NCI-H1694 treated with DMSO at 0.1 percent for 48 hours (cell line): ENCODE measurements at regions not wholly inside any gene's neighbourhood (a gene's known extent, or its start where the extent isn't known, plus 50 kb on each side); places are given as distances from the start of the nearest gene placed in this dataset.
"Not testable (repeated sequence)": the region's sequence is repeated elsewhere in the genome, so short reads cannot be mapped to it uniquely, and the experiment has no call there.

Experiments used
- DNase-seq: peaks from one replicate; lab custom pipeline; 2025; lab: John Stamatoyannopoulos, UW

DNA sequence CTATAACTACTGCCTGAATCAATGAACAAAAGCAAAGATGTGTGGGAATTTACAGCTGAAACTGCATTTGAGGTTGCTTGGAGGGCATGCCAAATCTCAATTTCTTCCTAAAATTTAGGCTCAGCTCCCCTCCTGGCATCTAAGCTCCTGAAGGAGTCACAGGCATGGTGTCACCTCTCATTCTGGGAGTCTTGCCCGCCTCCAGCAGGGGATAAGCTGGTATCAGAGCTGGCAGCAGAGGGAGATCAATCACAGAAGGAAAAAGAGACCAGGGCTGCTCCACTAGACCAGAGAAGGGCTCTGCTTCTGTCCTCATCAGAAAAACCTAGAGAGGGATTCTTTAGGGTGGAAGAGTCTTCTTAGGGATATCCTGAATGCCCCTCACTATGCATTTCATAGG lies 150.4 kb upstream of the SLC6A11 start:
- no peak for DNase-seq

DNA sequence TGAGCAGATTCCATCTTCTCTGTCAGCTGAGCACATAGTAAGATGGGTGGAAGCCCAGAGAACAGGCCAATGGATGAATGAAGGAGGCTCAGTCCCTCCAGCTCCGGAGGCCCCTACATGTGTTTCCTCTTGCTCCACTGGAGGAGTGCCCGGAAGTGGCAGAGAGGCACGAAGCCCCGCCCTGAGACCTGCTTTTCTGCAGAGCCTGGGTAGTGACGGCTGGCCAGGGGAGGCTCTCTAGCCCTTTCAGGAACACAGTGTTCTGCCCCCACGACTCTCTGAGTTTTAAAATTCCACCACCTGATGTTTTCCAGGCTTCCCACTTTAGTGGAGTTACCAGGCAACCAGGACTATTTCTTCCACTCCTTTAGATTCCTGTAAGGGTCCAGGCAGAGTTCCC lies 149.4 kb upstream of the SLC6A11 start:
- DNase-seq, result no peak

DNA sequence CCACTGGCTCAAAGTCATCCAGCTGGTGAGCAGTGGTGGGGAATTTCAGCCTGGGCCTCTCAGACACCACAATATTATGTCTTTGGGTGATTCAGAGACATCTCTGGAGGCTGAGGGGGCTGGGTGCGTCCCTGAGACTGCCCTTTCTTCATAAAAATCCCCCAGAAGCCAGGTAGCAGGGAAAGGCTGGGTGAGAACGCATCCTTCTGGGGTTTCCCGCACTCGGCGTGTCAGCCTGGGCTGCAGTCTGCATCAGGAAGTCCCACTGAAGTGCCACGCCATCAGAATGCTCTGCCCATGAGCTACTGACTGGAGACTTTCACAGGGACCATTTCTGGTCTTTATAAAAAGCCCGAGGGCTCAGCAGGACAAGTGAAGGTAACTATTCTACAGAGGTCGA lies 148.8 kb upstream of the SLC6A11 start:
- no peak for DNase-seq

DNA sequence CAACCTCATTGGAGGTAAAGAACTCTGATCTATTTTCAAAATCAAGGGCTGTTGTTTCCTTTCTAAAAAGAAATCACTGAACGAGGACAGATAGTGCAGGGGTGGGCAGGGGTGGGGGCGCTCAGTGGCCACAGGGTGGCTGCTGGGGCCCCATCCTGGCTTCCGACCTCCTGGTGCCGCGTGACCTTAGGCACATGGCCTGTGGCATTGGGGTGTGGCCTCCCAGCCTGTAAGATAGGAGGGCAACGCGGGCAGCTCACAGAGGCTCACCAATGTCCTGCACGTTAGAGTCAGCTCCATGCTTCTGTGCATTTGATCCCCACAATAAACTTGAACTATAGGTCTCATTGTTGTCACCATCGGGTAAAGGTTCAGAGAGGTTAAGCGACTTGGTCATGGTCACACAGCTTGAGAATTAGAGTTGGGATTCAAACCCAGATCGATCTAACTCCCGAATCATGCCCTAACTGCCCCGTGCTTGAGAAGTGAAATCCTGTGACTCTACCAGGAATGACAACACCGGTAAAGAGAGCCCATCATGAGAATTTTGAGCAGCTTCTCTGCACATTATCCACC lies 148.0 kb upstream of the SLC6A11 start:
- no peak for DNase-seq

DNA sequence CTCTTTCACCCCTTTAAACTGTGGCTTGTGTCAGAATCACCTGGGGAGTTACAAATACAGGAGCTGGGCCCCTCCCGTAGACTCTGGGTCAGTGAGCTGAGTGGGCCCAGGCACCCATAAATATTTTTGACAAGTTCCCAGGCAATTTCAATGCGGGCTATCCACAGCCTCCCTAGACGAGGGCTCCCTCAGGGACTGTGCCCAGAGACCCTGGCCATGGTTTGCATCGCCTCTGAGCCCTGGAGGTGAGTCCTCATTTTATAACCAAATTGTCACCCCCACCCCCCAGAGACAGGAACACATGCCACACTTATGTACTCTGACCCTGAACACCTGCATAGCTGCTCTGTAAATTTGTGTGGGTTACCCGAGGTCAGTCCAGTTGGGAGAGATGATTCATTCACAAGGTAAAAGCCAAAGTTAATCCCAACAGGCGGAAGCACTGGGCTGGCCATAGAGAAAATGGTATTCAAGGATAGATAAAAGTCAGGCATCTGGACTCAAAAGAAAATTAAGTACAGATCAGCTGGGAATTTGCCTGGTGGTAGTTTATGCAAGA lies 146.5 kb upstream of the SLC6A11 start:
- no peak for DNase-seq

DNA sequence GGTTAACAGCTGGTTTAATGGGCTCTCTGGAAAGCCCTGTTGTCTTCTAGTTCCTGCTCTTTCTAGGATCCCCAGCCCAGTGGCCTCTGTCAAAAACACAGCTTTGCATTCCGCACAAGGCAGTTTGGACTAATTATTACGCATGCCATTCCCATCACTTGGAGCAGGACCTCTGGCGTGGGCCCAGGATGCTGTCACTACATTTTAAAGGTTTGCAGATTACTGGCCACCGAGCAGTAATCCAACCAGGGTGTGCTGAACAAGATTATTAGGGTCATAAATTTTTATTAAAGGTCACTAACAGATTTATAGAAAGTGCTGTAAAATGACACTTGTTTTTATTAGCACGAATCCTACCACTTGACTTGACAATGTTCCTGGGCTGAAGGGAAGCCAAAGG lies 143.6 kb upstream of the SLC6A11 start:
- DNase-seq, result no peak

DNA sequence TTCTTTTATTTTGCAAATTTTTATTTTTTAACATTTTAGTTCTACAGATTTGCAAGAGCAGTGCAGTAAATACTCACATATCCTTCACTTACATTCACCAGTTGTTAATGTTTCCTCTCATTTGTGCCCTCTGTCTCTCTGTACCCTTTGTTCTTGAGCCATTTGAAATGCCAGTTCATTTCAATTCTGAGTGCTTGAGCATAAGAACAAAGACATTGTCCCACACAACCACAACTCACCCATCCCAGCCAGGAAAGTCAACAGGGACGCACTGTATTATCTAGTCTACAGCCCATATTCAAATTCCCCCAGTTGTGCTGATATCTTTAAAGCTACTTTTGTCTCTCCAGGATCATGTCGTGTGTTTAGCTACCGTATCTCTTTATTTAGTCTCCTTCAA lies 141.4 kb upstream of the SLC6A11 start:
- no peak for DNase-seq

DNA sequence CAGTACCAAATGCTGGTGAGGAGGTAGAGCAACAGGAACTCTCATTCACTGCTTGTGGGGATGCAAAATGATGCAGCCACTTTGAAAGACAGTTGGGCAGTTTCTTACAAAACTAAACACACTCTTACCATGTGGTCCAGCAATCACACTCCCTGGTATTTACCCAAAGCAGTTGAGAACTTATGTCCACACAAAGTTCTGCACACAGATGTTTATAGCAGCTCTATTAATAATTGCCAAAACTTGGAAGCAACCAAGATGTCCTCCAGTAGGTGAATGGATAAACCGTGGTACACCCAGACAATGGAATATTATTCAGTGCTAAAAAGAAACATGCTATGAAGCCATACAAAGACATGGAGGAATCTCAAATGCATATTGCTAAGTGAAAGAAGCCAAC lies 139.1 kb upstream of the SLC6A11 start:
- no peak for DNase-seq

DNA sequence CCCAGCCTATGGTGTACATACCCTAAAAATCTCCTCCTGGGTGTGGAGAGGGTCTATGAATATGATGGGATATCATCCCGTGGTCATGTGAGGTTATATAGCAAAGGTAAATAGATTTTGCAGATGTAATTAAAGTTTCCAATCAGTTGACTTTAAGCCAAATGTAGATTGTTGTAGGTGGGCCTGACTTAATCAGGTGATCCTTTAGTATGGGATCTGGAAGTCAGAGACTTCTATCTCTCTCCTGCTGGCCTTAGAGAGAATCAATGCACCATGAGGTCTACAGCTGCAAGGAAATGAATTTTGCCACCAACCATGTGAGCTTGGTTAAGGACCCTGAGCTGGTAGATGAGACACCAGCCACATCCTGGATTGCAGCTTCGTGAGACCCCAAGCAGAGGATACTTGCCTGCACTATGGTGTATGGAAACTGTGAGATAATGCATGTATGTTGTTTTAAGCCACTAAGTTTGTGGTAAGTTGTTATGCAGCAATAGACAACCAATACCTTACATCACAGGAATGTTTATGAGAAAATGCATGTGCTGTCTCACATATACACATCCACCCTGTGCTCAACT lies 137.1 kb upstream of the SLC6A11 start:
- no peak for DNase-seq

DNA sequence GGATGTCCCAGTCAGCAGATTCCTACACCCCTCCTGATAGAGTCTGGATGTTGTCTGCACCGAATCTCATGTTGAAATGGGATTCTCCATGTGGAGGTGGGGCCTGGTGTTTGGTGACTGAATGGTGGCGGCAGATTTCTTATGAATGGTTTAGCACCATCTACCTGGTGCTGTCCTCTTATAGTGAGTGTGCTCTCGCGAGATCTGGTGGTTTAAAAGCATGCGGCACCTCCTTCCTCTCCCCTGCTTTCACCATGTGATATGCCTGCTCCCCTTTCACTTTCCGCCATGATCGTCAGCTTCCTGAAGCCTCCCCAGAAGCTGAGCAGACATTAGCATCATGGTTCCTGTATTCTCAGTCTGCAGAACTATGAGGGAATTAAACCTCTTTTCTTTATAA lies 135.2 kb upstream of the SLC6A11 start:
- DNase-seq, result no peak

DNA sequence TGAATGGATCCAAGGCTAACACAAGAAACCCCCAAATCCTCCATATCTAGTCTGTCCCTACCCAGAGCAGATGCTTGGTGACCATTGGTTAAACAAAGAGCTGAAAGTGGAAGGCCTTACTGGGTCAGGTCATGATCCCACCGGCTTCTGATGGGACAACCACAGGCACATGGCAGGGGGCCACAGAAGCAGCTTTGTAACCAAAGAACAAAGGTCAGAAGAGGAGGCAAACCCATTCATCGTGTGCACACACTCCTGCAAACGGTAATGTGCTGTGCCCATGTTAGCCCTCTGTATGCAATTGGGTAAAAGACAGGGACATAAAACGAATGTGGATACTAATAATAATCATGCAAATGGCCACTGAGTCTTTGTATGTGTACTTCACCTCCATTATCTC lies 133.3 kb upstream of the SLC6A11 start:
- no peak for DNase-seq

DNA sequence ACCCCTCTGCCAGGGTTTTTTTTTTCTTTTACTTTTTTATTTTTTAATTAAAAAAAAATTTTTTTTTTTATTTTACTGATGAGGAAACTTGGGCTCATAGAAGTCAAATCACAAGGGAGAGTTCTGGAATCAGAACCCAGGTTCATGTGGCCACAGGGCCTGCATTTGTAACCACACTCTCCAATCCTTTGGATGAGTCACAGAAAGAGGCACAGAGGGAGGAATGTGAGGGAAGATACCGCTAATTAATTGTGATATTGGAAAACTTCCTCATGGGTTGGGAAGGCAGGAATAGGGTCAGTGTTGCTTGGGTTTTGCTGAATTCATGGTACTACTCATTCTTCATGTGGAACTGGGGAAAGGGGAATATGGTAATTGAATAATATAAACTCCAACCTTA lies 132.9 kb upstream of the SLC6A11 start:
- no peak for DNase-seq

DNA sequence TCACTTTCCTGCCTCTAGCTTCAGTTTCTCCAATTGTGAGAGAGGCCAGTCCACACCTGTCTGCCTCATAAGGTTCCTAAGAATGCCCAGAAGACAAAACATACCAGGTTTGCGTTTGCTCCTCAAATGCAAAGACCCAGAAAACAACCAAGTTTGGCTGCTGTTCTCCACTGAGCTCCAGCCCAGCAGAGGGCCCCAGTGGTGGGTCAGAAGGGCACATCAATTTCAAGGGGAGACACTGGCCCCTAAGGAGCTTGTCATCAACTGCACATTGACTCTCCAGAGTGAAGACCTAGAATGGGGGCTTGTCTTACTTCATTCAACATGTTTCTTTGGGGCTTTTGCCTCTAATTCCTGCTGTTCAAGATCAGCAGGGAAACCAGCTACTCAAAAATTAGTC lies 127.9 kb upstream of the SLC6A11 start:
- DNase-seq, result no peak

DNA sequence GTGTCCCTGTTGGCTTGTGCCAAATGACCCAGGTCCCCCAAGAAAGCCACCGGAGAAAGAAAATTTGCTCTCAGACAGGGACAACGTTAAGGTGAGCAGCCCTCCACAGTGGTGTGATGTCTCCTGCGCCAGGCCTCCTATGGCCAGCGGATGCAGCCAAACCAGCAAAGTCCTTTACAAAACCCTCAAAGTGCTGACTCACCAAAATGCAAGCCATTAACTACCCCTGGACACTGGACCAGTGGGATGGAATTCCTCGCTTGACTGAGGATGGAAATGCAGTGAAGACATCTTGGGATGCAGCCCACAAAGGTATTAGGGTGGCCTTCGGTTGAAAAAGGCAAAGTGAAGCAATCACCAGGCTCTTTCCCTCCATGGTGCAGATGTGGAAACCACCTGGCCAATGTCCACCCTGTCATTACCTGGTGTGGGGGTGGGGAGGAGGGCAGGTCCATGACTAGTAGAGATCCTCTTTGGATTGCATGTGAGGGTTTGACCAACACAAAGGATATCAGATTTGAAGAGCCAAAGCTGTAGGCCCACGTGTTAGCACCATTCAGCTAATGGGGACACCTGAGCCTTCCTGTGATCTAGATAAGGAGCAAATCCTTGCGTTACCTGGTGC lies 127.4 kb upstream of the SLC6A11 start:
- no peak for DNase-seq

DNA sequence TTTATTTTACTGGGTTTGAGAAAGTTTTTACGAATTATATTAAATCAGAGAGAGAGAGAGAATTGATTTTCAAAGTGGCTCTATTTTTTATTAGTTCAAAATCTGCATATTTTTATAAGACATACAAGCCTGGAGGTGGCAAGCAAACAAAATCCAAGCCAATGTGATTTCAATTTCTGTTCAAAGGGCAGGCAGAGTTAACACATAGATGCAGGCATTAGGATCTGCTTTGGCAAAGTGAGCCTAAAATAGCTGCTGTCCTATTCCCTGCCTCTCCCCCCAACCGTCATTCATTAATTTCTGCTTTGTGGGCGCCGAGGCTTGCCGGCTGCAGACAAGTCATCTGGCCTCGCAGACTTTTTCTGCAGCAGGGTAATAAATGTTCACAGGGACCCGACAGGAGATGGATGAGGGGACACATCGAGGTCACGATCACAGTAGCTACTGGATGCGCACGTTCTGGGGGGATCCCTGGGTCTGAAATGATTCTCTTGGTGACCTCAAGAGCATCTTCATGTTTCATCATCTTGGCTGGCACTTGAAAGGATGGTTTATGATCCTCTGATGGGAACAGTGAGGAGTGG lies 123.9 kb upstream of the SLC6A11 start:
- no peak for DNase-seq

DNA sequence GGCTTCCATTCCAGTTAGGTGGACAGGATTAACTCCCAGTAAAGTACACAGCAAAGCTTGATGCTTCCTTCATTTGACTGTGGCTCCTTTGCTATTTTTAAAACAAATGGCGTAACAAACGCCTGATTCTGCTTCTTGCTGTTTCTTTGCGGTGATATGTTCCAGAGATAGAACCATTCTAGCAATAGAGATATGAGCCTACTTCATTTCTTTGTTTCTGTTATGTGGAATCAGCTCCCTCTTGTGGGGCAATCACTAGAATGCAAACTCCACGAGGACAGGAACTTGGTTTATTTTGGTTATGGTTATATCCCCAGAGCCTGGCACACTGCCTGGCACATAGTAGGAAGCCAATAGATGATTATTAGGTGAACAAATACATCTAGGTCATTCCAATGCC lies 122.6 kb upstream of the SLC6A11 start:
- peak; percentile 14 for DNase-seq

DNA sequence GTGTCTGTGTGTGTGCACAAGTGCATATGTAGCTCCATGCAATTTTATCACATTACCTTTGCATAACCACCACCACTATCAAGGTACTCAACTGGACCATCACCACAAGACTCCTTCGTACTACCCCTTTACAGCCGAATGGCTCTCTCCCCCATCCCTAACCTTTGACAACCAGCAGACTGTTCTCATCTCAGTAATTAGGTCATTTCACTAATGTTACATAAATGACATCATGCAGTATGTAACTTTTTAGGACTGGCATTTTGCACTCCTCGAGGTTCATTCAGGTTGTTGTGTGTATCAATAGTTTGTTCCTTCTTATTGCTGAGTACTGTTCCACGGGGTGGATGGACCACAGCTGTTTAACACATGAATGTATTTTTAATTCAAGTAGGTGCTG lies 121.8 kb upstream of the SLC6A11 start:
- no peak for DNase-seq

DNA sequence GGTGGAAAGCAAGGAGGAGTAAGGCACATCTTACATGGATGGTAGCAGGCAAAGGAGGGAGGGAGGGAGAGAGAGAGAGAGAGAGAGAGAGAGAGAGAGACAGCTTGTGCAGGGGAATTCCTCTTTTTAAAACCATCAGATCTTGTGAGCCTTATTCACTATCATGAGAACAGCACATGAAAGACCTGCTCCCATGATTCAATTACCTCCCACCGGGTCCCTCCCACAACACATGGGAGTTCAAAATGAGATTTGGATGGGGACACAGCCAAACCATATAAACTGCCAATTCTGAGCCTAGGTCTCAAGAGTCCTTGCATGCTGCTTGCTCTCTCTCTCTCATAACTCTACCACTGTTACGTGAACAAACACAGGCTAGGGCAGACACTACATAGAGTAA lies 120.8 kb upstream of the SLC6A11 start:
- not testable (repeated sequence) for DNase-seq

DNA sequence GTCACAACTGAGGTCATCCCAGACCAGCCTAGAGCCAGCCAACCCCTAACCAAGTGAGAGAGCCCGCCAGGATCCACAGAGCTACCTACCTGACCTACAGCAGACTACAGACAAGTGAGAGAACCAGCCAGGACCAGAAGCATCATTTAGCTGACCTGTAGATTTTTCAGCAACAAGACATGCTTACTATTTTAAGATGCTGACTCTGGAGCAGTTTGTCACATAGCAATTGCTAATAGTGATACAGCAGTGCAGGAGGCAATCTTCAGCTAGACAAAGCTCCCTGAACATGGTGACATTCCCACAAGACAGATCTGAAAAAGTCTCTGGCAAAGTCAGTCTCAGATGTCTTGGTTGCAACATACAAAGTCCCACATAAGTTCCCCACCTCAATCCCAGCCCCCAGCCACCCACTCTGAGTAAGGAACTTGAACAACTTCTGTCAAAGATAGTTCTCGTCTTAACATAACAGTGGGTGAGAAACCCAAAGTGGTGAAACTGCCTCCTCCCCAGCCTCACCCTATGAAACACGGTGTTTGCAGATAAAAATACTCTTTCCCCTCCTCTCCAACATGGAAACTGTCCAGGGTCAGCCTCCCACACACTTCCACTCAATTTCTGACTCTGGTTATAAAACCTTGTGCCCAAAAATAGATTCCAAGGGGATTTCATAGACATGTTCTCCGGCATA lies 120.3 kb upstream of the SLC6A11 start:
- DNase-seq, result no peak

DNA sequence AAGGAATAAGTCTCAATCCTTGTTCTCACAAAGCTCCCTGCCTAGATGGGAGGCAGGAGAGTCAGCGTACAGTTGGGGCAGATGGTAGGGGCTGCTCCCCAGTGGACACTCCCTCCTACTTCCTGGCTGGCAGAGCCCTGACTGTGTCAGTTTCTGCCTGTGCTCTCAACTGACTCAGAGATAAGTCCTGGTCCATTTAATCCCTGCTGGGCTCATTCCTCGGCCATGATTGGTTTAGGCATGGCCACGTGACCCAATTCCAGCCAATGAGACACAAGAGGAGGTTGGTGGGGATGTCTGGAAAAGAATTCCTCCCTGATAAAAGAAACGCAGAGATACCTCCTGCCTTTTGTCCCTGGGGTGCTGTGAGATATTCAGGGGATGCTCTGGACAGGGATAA lies 118.1 kb upstream of the SLC6A11 start:
- no peak for DNase-seq

DNA sequence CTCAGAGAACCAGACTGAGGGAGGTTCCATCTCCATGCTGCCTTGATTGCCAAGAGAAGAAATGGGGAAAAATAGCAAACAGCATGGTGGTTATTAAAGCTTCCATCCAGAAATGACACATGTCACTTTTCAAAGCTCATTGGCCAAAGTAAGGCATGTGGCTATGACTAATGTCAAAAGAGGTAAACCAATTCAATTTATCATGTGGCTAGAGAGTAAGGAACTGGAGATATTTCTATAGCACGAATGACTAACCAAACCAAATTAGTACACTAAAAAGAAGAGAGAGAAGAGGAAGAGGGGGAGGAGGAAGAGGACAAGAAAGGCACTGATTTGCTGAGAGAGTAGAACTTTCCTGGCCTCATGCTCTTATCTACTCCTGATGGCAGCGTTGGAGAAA lies 115.2 kb upstream of the SLC6A11 start:
- no peak for DNase-seq

DNA sequence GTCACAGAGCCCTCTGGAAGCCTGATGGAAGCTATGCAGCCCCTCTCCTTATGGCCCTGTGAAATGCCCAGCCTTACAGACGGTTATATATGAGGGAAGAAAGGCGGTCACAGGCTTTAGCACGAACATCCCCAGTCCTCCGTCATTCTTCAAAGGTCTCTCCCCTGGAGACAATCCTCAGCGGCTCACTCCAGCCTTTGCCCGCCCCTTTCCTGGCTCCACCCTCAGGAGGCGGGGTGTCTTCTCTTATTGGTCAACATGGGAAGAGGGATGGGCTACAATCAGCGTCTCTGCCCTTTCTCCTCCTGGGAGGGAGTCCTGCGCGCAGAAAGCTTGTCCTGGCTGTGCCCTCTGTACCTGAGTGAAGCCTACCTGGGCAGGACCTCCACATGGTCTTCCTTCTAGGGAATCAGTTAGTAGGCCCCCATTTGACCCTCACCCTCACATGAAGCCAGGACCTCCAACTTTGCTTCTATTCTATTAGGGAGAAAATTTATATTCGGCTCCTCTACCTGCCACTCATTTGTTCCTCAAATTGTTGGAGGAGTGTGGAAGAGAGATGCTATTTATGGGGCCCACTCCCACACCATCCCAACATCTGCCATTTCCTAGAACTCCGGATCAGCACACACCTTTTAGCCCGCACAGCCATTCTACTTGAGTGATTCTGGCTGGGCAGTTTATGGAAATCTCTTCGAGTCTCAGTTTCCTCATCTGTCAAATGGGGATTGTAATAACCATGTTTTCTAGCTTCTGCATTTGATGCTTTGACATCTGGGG lies 112.9 kb upstream of the SLC6A11 start:
- no peak for DNase-seq
